ENCODE measurements at regions not wholly inside any gene's neighbourhood (a gene's known extent, or its start where the extent isn't known, plus 50 kb on each side); places are given as distances from the start of the nearest gene placed in this dataset.

GRCh38 chr13:31031482-31031881 lies 99.0 kb downstream of the TEX26 start (continued):
- TF ChIP-seq WRNIP1 (IDR thresholded peaks at IDR 0.05; ENCODE audit: borderline replicate concordance, low read depth, low read length) (no peak), KDM1A (IDR thresholded peaks at IDR 0.05; ENCODE audit: borderline replicate concordance) (no peak), LARP7 (IDR thresholded peaks at IDR 0.05) (no peak), SMARCA5 (IDR thresholded peaks at IDR 0.05) (no peak)

GRCh38 chr13:31029102-31029501 lies 96.6 kb downstream of the TEX26 start:
- no peaks in the 10 kb centered on the region for H3K36me3 ChIP-seq (ENCODE audit: control insufficient read depth in 2 of 2, insufficient read depth in 2 of 2, low read length in 1 of 2)
- intact Hi-C loops (cut with micrococcal nuclease; ENCODE audit: unreplicated experiment), result no loop called here
- H3K4me2 ChIP-seq (ENCODE audit: control insufficient read depth, insufficient read depth), result no peak overlapping the region
- H4K20me1 ChIP-seq (ENCODE audit: control insufficient read depth, insufficient read depth), result no peaks in the 10 kb centered on the region
- ChIA-PET POLR2A (interaction anchor here (0.6 kb wide), 1 partner anchor 41 kb away, joined by 3 read pairs; no protein-coding TSS in a partner anchor), CTCF (no interaction called here), SMC1A (ENCODE audit: uncharacterized antibody, unreplicated experiment) (interaction anchor here (1.5 kb wide), 1 partner anchor 11 kb away, joined by 4 read pairs; no protein-coding TSS in a partner anchor), RAD21 (ENCODE audit: unreplicated experiment) (interaction anchor here (1.0 kb wide), 1 partner anchor 11 kb away, joined by 4 read pairs; no protein-coding TSS in a partner anchor)
- H3K9ac ChIP-seq (ENCODE audit: control insufficient read depth, insufficient read depth, low read length), result no peak overlapping the region
- DNase-seq (ENCODE audit: low read depth, low spot score) (no peak), FAIRE-seq (no peak), ATAC-seq (no peak)
- BruUV-seq (replicated peaks), result no TSS peak
- TF ChIP-seq BHLHE40 (IDR thresholded peaks at IDR 0.05; ENCODE audit: borderline replicate concordance in 1 of 2, low read depth in 2 of 2, low read length in 1 of 2), result no peak
- no peak for TF ChIP-seq MYB (IDR thresholded peaks at IDR 0.05; ENCODE audit: borderline replicate concordance, low read depth, low read length)
- no peak for TF ChIP-seq SIN3A (IDR thresholded peaks at IDR 0.05; ENCODE audit: low read depth, low read length)
- TF ChIP-seq PAX5 (IDR thresholded peaks at IDR 0.05; ENCODE audit: borderline replicate concordance, low read depth, low read length), result no peak
- TF ChIP-seq NR2C1 (IDR thresholded peaks at IDR 0.05), result no peak
- no peak for TF ChIP-seq NR2F1 (conservative IDR thresholded peaks at IDR 0.05)
- no peak for TF ChIP-seq IRF3 (IDR thresholded peaks at IDR 0.05)
- no peak for TF ChIP-seq BACH1 (IDR thresholded peaks at IDR 0.05; ENCODE audit: borderline replicate concordance)
- TF ChIP-seq ZBTB11 (CRISPR knock-in tag; IDR thresholded peaks at IDR 0.05), result no peak
- no peak for TF ChIP-seq MTA2 (IDR thresholded peaks at IDR 0.05; ENCODE audit: low read depth)
- TF ChIP-seq SREBF2 (IDR thresholded peaks at IDR 0.05; ENCODE audit: low read length), result no peak
- TF ChIP-seq CEBPB (IDR thresholded peaks at IDR 0.05; ENCODE audit: borderline replicate concordance in 1 of 2, low read depth in 2 of 2, low read length in 2 of 2), result no peak
- TF ChIP-seq SRF (IDR thresholded peaks at IDR 0.05; ENCODE audit: low read depth in 2 of 2, low read length in 2 of 2), result no peak
- TF ChIP-seq RB1 (IDR thresholded peaks at IDR 0.05; ENCODE audit: borderline replicate concordance), result no peak
- TF ChIP-seq RAD51 (IDR thresholded peaks at IDR 0.05), result no peak
- H3K9me3 ChIP-seq (replicated peaks; ENCODE audit: control insufficient read depth, insufficient read depth, low read length), result no peaks in the 10 kb centered on the region
- no peaks in the 10 kb centered on the region; a peak in 2 of 4 replicates for H3K27me3 ChIP-seq (replicated peaks in 1 of 2; ENCODE audit: control insufficient read depth in 2 of 2, insufficient read depth in 2 of 2, low read length in 1 of 2)
- no peaks in the 10 kb centered on the region for H3K79me2 ChIP-seq (ENCODE audit: control insufficient read depth, insufficient read depth, low read length)
- in situ Hi-C loops (cut with MboI), result no loop called here
- H3K4me1 ChIP-seq (ENCODE audit: control insufficient read depth, insufficient read depth, low read length), result no peaks in the 10 kb centered on the region
- no peak overlapping the region for H3K27ac ChIP-seq (ENCODE audit: control insufficient read depth, insufficient read depth)
- H2AFZ ChIP-seq (ENCODE audit: control insufficient read depth, low read depth, low read length), result no peak overlapping the region
- 50% methylated on average over 8 of the region's 8 CpGs for WGBS (ENCODE audit: insufficient coverage, insufficient replicate concordance, low lambda C conversion rate, missing lambda C conversion rate)
- no peak overlapping the region for H3K4me3 ChIP-seq

Data from GM12878 (cell line).